HepG2 (cell line): ENCODE measurements at regions not wholly inside any gene's neighbourhood (a gene's known extent, or its start where the extent isn't known, plus 50 kb on each side); places are given as distances from the start of the nearest gene placed in this dataset.

Source experiments
- ESRRA ChIP-seq: sonication (generic); formaldehyde crosslinking; IDR thresholded peaks from 2 replicates; pipeline ENCODE4 v1.5.1; 2020; ENCODE audit warnings: mild to moderate bottlenecking, low read depth, missing genetic modification reagents
- EZH2 ChIP-seq: conservative IDR thresholded peaks from 2 replicates; pipeline ENCODE4 v1.6.1; 2012; ENCODE audit warnings: mild to moderate bottlenecking, low read depth, low read length, moderate library complexity
- POLR2AphosphoS5 ChIP-seq: IDR thresholded peaks from 2 replicates; pipeline ENCODE4 v1.6.1; 2012; ENCODE audit warnings: low read depth, low read length
- PTBP1 ChIP-seq: fragments of 200-400 bp; formaldehyde crosslinking; IDR thresholded peaks from 2 replicates; pipeline ENCODE4 v1.6.1; 2018; ENCODE audit warnings: low read length, low read depth; ENCODE audit not compliant: poor library complexity, severe bottlenecking
- SAFB2 ChIP-seq: sonication (generic); formaldehyde crosslinking; IDR thresholded peaks from 2 replicates; pipeline ENCODE4 v1.5.1; 2020; ENCODE audit warnings: missing genetic modification reagents, low read depth, mild to moderate bottlenecking, borderline replicate concordance
- SAP130 ChIP-seq: IDR thresholded peaks from 2 replicates; pipeline ENCODE4 v1.6.1; 2016; ENCODE audit warnings: low read depth
- SIN3B ChIP-seq: fragments of 150-350 bp; IDR thresholded peaks from 2 replicates; pipeline ENCODE4 v1.6.1; 2014; ENCODE audit warnings: low read length
- SKI ChIP-seq: fragments of 450-650 bp; IDR thresholded peaks from one replicate; pipeline ENCODE4 v1.6.1; 2018; ENCODE audit warnings: mild to moderate bottlenecking; ENCODE audit not compliant: partially characterized antibody
- SMAD9 ChIP-seq: sonication (generic); formaldehyde crosslinking; IDR thresholded peaks from 2 replicates; pipeline ENCODE4 v1.5.1; 2020; ENCODE audit warnings: mild to moderate bottlenecking, missing genetic modification reagents
- SRF ChIP-seq: IDR thresholded peaks from 2 replicates; pipeline ENCODE4 v1.6.1; 2011; ENCODE audit warnings: mild to moderate bottlenecking, low read depth, low read length, moderate library complexity
- ZNF768 ChIP-seq: sonication (generic); formaldehyde crosslinking; IDR thresholded peaks from 2 replicates; pipeline ENCODE4 v1.4.0; 2020; ENCODE audit warnings: missing genetic modification reagents
- TF ChIP-seq, protein P1 (sequence below), 2 experiments: IDR thresholded peaks; 2 replicates each; pipeline ENCODE4 v1.6.1; 2011 to 2012; ENCODE audit warnings: low read length in 2 of 2, borderline replicate concordance in 1 of 2, low read depth in 1 of 2, mild to moderate bottlenecking in 1 of 2, moderate library complexity in 1 of 2
- TF ChIP-seq, protein P2 (sequence below), 2 experiments: sonication (generic) in 1 of 2; formaldehyde crosslinking in 1 of 2; IDR thresholded peaks; 2 replicates each; pipeline versions ENCODE4 v1.4.0 to v1.6.1; 2016 to 2020; ENCODE audit warnings: borderline replicate concordance in 1 of 2, low read depth in 1 of 2, mild to moderate bottlenecking in 1 of 2, missing genetic modification reagents in 1 of 2

DNA sequence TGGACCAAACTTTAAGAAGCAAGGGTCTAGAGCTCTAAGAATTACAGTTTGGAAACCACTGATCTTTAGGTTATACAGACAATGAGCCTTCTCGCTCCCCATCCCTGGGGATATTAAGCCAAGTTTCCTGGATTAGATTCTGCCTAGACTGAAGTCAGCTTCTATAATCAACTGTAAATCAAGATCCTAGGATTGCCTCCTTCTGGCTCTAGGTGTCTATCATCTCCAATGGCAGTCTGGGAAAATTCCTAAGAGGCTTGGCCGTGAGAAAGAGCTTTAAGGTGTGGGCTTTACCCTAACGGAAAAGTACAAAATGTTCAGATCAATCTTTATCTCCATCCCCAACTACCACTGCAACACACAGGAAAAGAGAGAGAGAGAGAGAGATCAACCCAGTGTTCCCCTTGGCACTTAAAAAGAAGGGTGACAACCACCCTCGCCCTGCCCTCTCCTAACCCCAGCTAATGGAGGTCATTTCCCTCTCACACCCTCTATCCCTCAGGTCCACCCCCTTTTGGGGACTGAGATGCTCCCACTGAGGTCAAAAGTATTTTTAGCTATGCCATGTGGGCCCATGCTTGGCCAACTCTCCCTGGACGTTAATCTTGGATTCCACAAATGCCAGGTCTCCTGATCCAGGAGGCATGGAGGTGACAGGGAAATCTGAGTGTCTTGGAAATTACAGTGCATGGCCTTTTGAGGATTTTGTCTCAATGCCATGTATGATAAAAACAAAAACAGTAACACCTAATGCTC lies 202.8 kb upstream of the BCL6 start:
- TF ChIP-seq SRF (no peak), SKI (no peak), SMAD9 (CRISPR knock-in tag) (no peak), EZH2 (no peak), PTBP1 (no peak), SAFB2 (no peak), ZNF768 (CRISPR knock-in tag) (no peak), SIN3B (no peak), SAP130 (CRISPR knock-in tag) (no peak), ESRRA (CRISPR knock-in tag) (no peak), POLR2AphosphoS5 (no peak)
- TF ChIP-seq, protein P1, sequence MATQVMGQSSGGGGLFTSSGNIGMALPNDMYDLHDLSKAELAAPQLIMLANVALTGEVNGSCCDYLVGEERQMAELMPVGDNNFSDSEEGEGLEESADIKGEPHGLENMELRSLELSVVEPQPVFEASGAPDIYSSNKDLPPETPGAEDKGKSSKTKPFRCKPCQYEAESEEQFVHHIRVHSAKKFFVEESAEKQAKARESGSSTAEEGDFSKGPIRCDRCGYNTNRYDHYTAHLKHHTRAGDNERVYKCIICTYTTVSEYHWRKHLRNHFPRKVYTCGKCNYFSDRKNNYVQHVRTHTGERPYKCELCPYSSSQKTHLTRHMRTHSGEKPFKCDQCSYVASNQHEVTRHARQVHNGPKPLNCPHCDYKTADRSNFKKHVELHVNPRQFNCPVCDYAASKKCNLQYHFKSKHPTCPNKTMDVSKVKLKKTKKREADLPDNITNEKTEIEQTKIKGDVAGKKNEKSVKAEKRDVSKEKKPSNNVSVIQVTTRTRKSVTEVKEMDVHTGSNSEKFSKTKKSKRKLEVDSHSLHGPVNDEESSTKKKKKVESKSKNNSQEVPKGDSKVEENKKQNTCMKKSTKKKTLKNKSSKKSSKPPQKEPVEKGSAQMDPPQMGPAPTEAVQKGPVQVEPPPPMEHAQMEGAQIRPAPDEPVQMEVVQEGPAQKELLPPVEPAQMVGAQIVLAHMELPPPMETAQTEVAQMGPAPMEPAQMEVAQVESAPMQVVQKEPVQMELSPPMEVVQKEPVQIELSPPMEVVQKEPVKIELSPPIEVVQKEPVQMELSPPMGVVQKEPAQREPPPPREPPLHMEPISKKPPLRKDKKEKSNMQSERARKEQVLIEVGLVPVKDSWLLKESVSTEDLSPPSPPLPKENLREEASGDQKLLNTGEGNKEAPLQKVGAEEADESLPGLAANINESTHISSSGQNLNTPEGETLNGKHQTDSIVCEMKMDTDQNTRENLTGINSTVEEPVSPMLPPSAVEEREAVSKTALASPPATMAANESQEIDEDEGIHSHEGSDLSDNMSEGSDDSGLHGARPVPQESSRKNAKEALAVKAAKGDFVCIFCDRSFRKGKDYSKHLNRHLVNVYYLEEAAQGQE (IDR thresholded peaks at IDR 0.05; ENCODE audit: borderline replicate concordance in 1 of 2, low read depth in 1 of 2, low read length in 2 of 2), result no peak
- TF ChIP-seq, protein P2, sequence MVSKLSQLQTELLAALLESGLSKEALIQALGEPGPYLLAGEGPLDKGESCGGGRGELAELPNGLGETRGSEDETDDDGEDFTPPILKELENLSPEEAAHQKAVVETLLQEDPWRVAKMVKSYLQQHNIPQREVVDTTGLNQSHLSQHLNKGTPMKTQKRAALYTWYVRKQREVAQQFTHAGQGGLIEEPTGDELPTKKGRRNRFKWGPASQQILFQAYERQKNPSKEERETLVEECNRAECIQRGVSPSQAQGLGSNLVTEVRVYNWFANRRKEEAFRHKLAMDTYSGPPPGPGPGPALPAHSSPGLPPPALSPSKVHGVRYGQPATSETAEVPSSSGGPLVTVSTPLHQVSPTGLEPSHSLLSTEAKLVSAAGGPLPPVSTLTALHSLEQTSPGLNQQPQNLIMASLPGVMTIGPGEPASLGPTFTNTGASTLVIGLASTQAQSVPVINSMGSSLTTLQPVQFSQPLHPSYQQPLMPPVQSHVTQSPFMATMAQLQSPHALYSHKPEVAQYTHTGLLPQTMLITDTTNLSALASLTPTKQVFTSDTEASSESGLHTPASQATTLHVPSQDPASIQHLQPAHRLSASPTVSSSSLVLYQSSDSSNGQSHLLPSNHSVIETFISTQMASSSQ (IDR thresholded peaks at IDR 0.05; ENCODE audit: low read depth), result no peak
- TF ChIP-seq, protein P2 (CRISPR knock-in tag; IDR thresholded peaks at IDR 0.05; ENCODE audit: borderline replicate concordance), result no peak
